ENCODE measurements at regions not wholly inside any gene's neighbourhood (a gene's known extent, or its start where the extent isn't known, plus 50 kb on each side); places are given as distances from the start of the nearest gene placed in this dataset.

DNA sequence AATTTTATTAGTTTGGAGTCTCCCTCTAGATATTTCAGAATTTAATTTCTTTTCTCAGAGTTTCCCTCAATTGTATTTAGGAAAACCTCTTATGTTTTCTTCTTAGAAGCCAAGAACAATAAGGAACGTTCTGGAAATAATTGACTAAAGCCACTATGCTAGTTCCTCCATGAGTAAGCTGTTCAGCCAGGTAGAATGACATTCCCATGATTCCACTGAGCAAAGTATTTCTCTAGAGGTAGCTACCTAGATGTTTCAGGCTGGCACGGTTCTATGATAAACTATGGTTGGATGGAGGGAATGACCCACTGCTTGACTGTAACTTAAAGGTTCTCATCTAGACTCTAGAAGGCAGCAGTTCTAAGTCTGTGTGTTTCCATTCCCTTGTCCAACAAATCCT is 62.4 kb downstream of the CLDN17 start:
- WGBS (ENCODE audit: insufficient coverage): no CpG with 5 or more reads among the region's 2 CpGs
- H3K4me1 Mint-ChIP-seq: no peaks in the 10 kb centered on the region
- ATAC-seq (replicated peaks in 1 of 4) (no peak), DNase-seq (no peak)
- H3K27me3 Mint-ChIP-seq: no peaks in the 10 kb centered on the region
- Histone ChIP-seq H3K9me3 (no peaks in the 10 kb centered on the region), H3K4me3 (ENCODE audit: control insufficient read depth in 1 of 2, extremely low read depth in 1 of 2, low read length in 1 of 2) (no peak overlapping the region), H3K27me3 (replicated peaks in 1 of 2; ENCODE audit: control insufficient read depth in 2 of 2, extremely low read depth in 1 of 2, insufficient read depth in 2 of 2, low read length in 1 of 2) (no peaks in the 10 kb centered on the region), H3K36me3 (ENCODE audit: control insufficient read depth in 2 of 2, extremely low read depth in 1 of 2, insufficient read depth in 1 of 2, low read length in 1 of 2) (no peaks in the 10 kb centered on the region), H3K27ac (ENCODE audit: low read length) (no peak overlapping the region), H3K4me1 (ENCODE audit: control insufficient read depth in 1 of 2, extremely low read depth in 1 of 2, insufficient read depth in 2 of 2, low read length in 2 of 2) (no peaks in the 10 kb centered on the region)
- ChIA-PET CTCF (no interaction called here), POLR2A (no interaction called here)
- no peak overlapping the region for H3K4me3 Mint-ChIP-seq
- no peaks in the 10 kb centered on the region for H3K36me3 Mint-ChIP-seq
- no peaks in the 10 kb centered on the region for H3K9me3 Mint-ChIP-seq
- no peak overlapping the region for H3K27ac Mint-ChIP-seq

DNA sequence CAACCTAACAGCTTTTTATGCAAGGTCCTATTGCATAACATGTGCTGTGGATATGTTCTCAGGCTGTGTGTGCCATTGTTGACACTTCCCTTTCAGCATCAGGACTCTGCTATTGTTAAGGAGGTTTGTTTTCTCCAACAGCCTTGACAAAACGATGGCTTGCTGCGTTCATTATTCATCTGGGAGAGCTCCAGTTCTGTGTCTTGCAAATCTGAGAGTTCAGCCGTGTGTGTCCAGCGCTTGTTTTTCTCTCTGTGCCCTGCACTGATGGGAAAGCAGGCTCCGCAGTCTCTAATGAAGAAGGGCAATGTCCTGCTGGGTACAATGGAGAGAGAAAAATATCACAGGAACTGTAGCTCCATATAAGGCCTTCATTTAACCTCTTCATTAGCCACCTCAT is 63.7 kb downstream of the CLDN17 start:
- no peak overlapping the region for H3K27ac ChIP-seq (ENCODE audit: low read length)
- no peaks in the 10 kb centered on the region for H3K36me3 ChIP-seq (ENCODE audit: control insufficient read depth in 2 of 2, extremely low read depth in 1 of 2, insufficient read depth in 1 of 2, low read length in 1 of 2)
- ChIA-PET POLR2A (no interaction called here), CTCF (no interaction called here)
- H3K9me3 Mint-ChIP-seq: peaks cover 0 to 2% (median 0%) of the 10 kb centered on the region in 3 donors
- ATAC-seq (replicated peaks in 1 of 4) (no peak), DNase-seq (no peak)
- H3K4me1 Mint-ChIP-seq: no peaks in the 10 kb centered on the region
- no peaks in the 10 kb centered on the region for H3K9me3 ChIP-seq
- no peaks in the 10 kb centered on the region for H3K4me1 ChIP-seq (ENCODE audit: control insufficient read depth in 1 of 2, extremely low read depth in 1 of 2, insufficient read depth in 2 of 2, low read length in 2 of 2)
- WGBS (ENCODE audit: insufficient coverage): 17% methylated on average over 2 of the region's 5 CpGs
- no peak overlapping the region for H3K4me3 Mint-ChIP-seq
- no peak overlapping the region for H3K4me3 ChIP-seq (ENCODE audit: control insufficient read depth in 1 of 2, extremely low read depth in 1 of 2, low read length in 1 of 2)
- no peaks in the 10 kb centered on the region for H3K27me3 ChIP-seq (replicated peaks in 1 of 2; ENCODE audit: control insufficient read depth in 2 of 2, extremely low read depth in 1 of 2, insufficient read depth in 2 of 2, low read length in 1 of 2)
- no peak overlapping the region for H3K27ac Mint-ChIP-seq
- H3K36me3 Mint-ChIP-seq: no peaks in the 10 kb centered on the region
- H3K27me3 Mint-ChIP-seq: no peaks in the 10 kb centered on the region

DNA sequence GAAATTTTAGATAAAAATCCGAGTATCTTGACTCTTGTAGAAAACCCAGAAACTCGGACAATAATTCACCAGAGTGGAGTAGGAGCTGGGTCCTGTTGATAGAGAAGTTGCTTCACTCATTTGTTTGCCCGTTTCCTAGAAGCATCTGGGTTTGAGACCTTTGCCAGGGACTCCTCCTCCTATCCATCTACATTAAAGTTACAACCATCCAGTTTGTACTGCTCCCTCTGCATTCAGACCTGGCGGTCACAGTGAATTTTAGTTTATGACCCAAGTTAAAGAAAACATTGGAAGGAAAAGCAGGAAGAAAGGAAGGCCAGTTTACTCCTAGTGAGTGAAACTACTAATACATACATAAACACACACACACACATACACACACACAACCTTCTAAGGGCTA is 64.6 kb downstream of the CLDN17 start:
- Mint-ChIP-seq H3K4me1 (no peaks in the 10 kb centered on the region), H3K9me3 (peaks cover 0 to 2% (median 0%) of the 10 kb centered on the region in 3 donors), H3K27ac (no peak overlapping the region), H3K4me3 (no peak overlapping the region), H3K27me3 (no peaks in the 10 kb centered on the region), H3K36me3 (no peaks in the 10 kb centered on the region)
- H3K9me3 ChIP-seq: no peaks in the 10 kb centered on the region
- POLR2A ChIA-PET: no interaction called here
- no peak overlapping the region for H3K27ac ChIP-seq (ENCODE audit: low read length)
- no peak for ATAC-seq (replicated peaks in 1 of 4)
- no peaks in the 10 kb centered on the region for H3K4me1 ChIP-seq (ENCODE audit: control insufficient read depth in 1 of 2, extremely low read depth in 1 of 2, insufficient read depth in 2 of 2, low read length in 2 of 2)
- no peak overlapping the region for H3K4me3 ChIP-seq (ENCODE audit: control insufficient read depth in 1 of 2, extremely low read depth in 1 of 2, low read length in 1 of 2)
- DNase-seq: no peak
- CTCF ChIA-PET: no interaction called here
- H3K36me3 ChIP-seq (ENCODE audit: control insufficient read depth in 2 of 2, extremely low read depth in 1 of 2, insufficient read depth in 1 of 2, low read length in 1 of 2): no peaks in the 10 kb centered on the region
- WGBS (ENCODE audit: insufficient coverage): no CpG with 5 or more reads among the region's 4 CpGs
- H3K27me3 ChIP-seq (replicated peaks in 1 of 2; ENCODE audit: control insufficient read depth in 2 of 2, extremely low read depth in 1 of 2, insufficient read depth in 2 of 2, low read length in 1 of 2): no peaks in the 10 kb centered on the region

DNA sequence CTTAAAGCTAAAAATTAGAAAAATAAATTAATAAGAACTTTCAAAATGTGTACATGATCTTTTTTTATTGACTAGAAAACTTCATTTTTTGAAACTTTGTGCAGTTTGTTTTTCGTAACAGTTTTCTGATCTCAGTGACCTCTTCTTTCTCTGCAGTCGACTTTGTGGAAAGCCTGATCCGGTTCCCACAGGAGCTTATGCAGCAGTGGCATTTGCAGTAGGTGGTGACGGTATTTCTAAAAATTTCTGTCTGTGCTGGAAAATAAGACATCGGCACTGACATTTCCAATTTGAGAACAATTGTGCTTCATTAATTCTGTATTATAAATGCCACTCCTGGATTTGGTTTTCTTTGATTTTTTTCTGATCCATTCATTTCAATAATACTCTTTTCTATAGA is 68.8 kb downstream of the CLDN17 start:
- peaks cover 0 to 6% of the 10 kb centered on the region in 2 donors for H3K27me3 Mint-ChIP-seq
- no peak overlapping the region for H3K4me3 Mint-ChIP-seq
- no peak overlapping the region for H3K27ac Mint-ChIP-seq
- DNase-seq (no peak), ATAC-seq (replicated peaks in 1 of 4) (no peak)
- Histone ChIP-seq H3K36me3 (ENCODE audit: control insufficient read depth in 2 of 2, extremely low read depth in 1 of 2, insufficient read depth in 1 of 2, low read length in 1 of 2) (no peaks in the 10 kb centered on the region), H3K27ac (ENCODE audit: low read length) (no peak overlapping the region), H3K4me3 (ENCODE audit: control insufficient read depth in 1 of 2, extremely low read depth in 1 of 2, low read length in 1 of 2) (no peak overlapping the region), H3K27me3 (replicated peaks in 1 of 2; ENCODE audit: control insufficient read depth in 2 of 2, extremely low read depth in 1 of 2, insufficient read depth in 2 of 2, low read length in 1 of 2) (no peaks in the 10 kb centered on the region), H3K9me3 (no peaks in the 10 kb centered on the region), H3K4me1 (ENCODE audit: control insufficient read depth in 1 of 2, extremely low read depth in 1 of 2, insufficient read depth in 2 of 2, low read length in 2 of 2) (no peaks in the 10 kb centered on the region)
- 100% methylated on average over 1 of the region's 5 CpGs for WGBS (ENCODE audit: insufficient coverage)
- CTCF ChIA-PET: no interaction called here
- peaks cover 0 to 3% (median 2%) of the 10 kb centered on the region in 3 donors for H3K9me3 Mint-ChIP-seq
- POLR2A ChIA-PET: no interaction called here
- H3K36me3 Mint-ChIP-seq: no peaks in the 10 kb centered on the region
- no peaks in the 10 kb centered on the region for H3K4me1 Mint-ChIP-seq

DNA sequence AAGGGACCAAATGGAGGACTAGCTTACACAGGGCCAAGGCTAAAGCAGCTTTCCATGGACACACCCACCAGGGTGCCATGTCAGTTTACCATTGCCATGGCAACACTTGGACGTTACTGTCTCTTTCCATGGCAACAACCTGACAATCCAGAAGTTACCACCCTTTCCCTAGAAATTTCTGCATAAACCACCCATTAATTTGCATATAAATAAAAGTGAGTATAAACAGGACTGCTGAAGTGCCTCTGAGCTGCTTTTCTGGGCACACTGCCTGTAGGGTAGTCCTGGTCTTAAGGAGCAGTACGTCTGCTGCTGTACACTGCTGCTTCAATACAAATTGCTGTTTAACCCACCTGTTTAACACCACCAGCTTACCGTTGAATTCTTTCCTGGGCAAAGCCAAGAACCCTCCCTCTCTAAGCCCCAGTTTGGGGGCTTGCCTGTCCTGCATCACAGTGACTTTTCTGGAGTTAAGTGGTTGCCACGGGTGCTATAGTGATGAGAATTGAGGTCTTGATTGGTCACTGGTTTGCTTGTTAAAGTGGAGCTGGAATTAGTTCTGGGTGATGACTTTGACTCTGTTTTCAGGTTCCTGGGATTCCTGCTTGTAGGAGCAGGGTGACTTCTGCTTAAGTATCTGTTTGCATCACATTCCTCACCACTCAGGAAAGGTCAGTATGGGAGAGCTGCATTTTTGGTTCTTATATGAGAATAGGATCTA is 83.2 kb downstream of the CLDN17 start:
- ATAC-seq (replicated peaks in 1 of 4) (no peak), DNase-seq (no peak)
- no peaks in the 10 kb centered on the region for H3K4me1 ChIP-seq (ENCODE audit: control insufficient read depth in 1 of 2, extremely low read depth in 1 of 2, insufficient read depth in 2 of 2, low read length in 2 of 2)
- H3K36me3 ChIP-seq (ENCODE audit: control insufficient read depth in 2 of 2, extremely low read depth in 1 of 2, insufficient read depth in 1 of 2, low read length in 1 of 2): no peaks in the 10 kb centered on the region
- H3K27me3 ChIP-seq (replicated peaks in 1 of 2; ENCODE audit: control insufficient read depth in 2 of 2, extremely low read depth in 1 of 2, insufficient read depth in 2 of 2, low read length in 1 of 2): no peaks in the 10 kb centered on the region
- POLR2A ChIA-PET: no interaction called here
- CTCF ChIA-PET: interaction anchor here in 1 of 2 donors (0.6 kb wide), 1 partner anchor 372 kb away, joined by 3 read pairs; no protein-coding TSS in a partner anchor
- H3K27ac ChIP-seq (ENCODE audit: low read length): no peak overlapping the region
- Mint-ChIP-seq H3K4me3 (no peak overlapping the region), H3K4me1 (no peaks in the 10 kb centered on the region), H3K36me3 (no peaks in the 10 kb centered on the region), H3K9me3 (peaks cover 2 to 3% (median 3%) of the 10 kb centered on the region in 3 donors), H3K27ac (no peak overlapping the region), H3K27me3 (peaks cover 1 to 3% of the 10 kb centered on the region in 2 donors)
- no peaks in the 10 kb centered on the region for H3K9me3 ChIP-seq
- H3K4me3 ChIP-seq (ENCODE audit: control insufficient read depth in 1 of 2, extremely low read depth in 1 of 2, low read length in 1 of 2): no peak overlapping the region
- 62% methylated on average over 2 of the region's 4 CpGs for WGBS (ENCODE audit: insufficient coverage)

DNA sequence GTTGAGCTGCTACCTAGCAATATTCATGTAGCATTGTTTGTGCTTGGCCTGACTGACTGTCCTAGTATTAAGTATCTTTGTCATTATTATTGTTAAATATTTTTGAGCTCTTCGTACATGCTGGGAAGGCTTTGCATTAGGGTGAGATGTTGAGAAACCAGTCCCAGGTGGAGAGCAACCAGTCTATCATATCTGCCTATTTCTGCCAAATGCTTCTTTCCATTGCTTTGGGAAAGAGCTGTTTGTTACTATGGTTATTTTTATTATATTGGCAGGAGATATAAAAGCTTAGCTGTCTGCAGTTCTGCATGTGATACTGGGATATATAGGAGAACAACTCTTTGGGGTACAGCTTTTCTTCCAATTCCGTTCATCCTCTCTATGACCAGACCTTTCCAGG is 85.1 kb downstream of the CLDN17 start:
- peaks cover 4 to 12% (median 7%) of the 10 kb centered on the region in 3 donors for H3K9me3 Mint-ChIP-seq
- no peak overlapping the region for H3K27ac Mint-ChIP-seq
- no peak overlapping the region for H3K4me3 ChIP-seq (ENCODE audit: control insufficient read depth in 1 of 2, extremely low read depth in 1 of 2, low read length in 1 of 2)
- H3K36me3 Mint-ChIP-seq: no peaks in the 10 kb centered on the region
- no peak overlapping the region for H3K27ac ChIP-seq (ENCODE audit: low read length)
- CTCF ChIA-PET: no interaction called here
- DNase-seq (no peak), ATAC-seq (replicated peaks in 1 of 4) (no peak)
- no peaks in the 10 kb centered on the region for H3K36me3 ChIP-seq (ENCODE audit: control insufficient read depth in 2 of 2, extremely low read depth in 1 of 2, insufficient read depth in 1 of 2, low read length in 1 of 2)
- no peak overlapping the region for H3K4me3 Mint-ChIP-seq
- H3K4me1 Mint-ChIP-seq: no peaks in the 10 kb centered on the region
- no peaks in the 10 kb centered on the region for H3K27me3 ChIP-seq (replicated peaks in 1 of 2; ENCODE audit: control insufficient read depth in 2 of 2, extremely low read depth in 1 of 2, insufficient read depth in 2 of 2, low read length in 1 of 2)
- H3K4me1 ChIP-seq (ENCODE audit: control insufficient read depth in 1 of 2, extremely low read depth in 1 of 2, insufficient read depth in 2 of 2, low read length in 2 of 2): no peaks in the 10 kb centered on the region
- POLR2A ChIA-PET: interaction anchor here in 1 of 2 donors (0.6 kb wide), 1 partner anchor 19 kb away, joined by 9 read pairs; no protein-coding TSS in a partner anchor
- H3K27me3 Mint-ChIP-seq: peaks cover 1 to 3% of the 10 kb centered on the region in 2 donors
- 80% methylated on average over 1 of the region's 2 CpGs for WGBS (ENCODE audit: insufficient coverage)
- H3K9me3 ChIP-seq: no peaks in the 10 kb centered on the region

DNA sequence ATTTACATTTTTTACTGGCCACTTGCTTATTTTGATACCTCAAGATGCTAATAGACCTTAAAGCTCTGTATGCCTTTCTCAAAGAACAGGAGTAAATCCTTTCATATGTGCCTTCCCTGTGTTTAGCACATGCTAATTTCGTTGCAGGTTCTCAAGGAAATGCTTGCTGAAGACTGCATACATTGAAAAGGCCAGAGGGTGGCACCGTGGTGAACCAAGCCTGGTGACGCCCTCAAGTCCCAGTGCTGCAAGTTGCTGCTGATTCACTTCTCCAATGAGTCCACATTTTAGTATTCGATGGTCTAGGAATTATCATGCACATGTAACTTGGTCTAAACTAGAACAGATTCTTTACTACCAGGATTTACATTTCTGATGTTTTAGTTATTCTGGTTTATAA is 94.1 kb downstream of the CLDN17 start:
- Mint-ChIP-seq H3K27me3 (peaks cover 1 to 11% of the 10 kb centered on the region in 2 donors), H3K4me1 (no peaks in the 10 kb centered on the region), H3K27ac (no peak overlapping the region), H3K36me3 (no peaks in the 10 kb centered on the region), H3K4me3 (no peak overlapping the region), H3K9me3 (peaks cover 4 to 19% (median 14%) of the 10 kb centered on the region in 3 donors)
- no peak for DNase-seq
- no peak for ATAC-seq (replicated peaks in 1 of 4)
- Histone ChIP-seq H3K27ac (ENCODE audit: low read length) (no peak overlapping the region), H3K4me1 (ENCODE audit: control insufficient read depth in 1 of 2, extremely low read depth in 1 of 2, insufficient read depth in 2 of 2, low read length in 2 of 2) (no peaks in the 10 kb centered on the region), H3K9me3 (no peaks in the 10 kb centered on the region), H3K4me3 (ENCODE audit: control insufficient read depth in 1 of 2, extremely low read depth in 1 of 2, low read length in 1 of 2) (no peak overlapping the region), H3K27me3 (replicated peaks in 1 of 2; ENCODE audit: control insufficient read depth in 2 of 2, extremely low read depth in 1 of 2, insufficient read depth in 2 of 2, low read length in 1 of 2) (no peaks in the 10 kb centered on the region), H3K36me3 (ENCODE audit: control insufficient read depth in 2 of 2, extremely low read depth in 1 of 2, insufficient read depth in 1 of 2, low read length in 1 of 2) (no peaks in the 10 kb centered on the region)
- ChIA-PET POLR2A (no interaction called here), CTCF (no interaction called here)
- WGBS (ENCODE audit: insufficient coverage): 17% methylated on average over 1 of the region's 4 CpGs

Data from T-cell (primary cell).